ENCODE measurements at regions not wholly inside any gene's neighbourhood (a gene's known extent, or its start where the extent isn't known, plus 50 kb on each side); places are given as distances from the start of the nearest gene placed in this dataset.

GRCh38 chr10:63717027-63717715 is 196.0 kb downstream of the REEP3 start:
- DNase-seq (ENCODE audit: low read depth in 2 of 2), result no peak
- no peak overlapping the region for H3K4me3 ChIP-seq (replicated peaks in 1 of 2; ENCODE audit: low read depth in 2 of 2, low read length in 2 of 2)
- no peak for TF ChIP-seq CTCF (IDR thresholded peaks at IDR 0.05; ENCODE audit: low read depth, low read length)

GRCh38 chr10:63718006-63718405 is 196.8 kb downstream of the REEP3 start:
- H3K4me3 ChIP-seq (replicated peaks in 1 of 2; ENCODE audit: low read depth in 2 of 2, low read length in 2 of 2), result no peak overlapping the region
- no peak for DNase-seq (ENCODE audit: low read depth in 2 of 2)
- no peak for TF ChIP-seq CTCF (IDR thresholded peaks at IDR 0.05; ENCODE audit: low read depth, low read length)

- no peak overlapping the region for H3K4me3 ChIP-seq (replicated peaks in 1 of 2; ENCODE audit: low read depth in 2 of 2, low read length in 2 of 2)
- TF ChIP-seq CTCF (IDR thresholded peaks at IDR 0.05; ENCODE audit: low read depth, low read length), result no peak
- DNase-seq (ENCODE audit: low read depth in 2 of 2), result no peak
Observed at GRCh38 chr10:63718421-63718820, 197.2 kb downstream of the REEP3 start.

GRCh38 chr10:63719226-63719856 is 198.1 kb downstream of the REEP3 start:
- no peak for TF ChIP-seq CTCF (IDR thresholded peaks at IDR 0.05; ENCODE audit: low read depth, low read length)
- no peak overlapping the region for H3K4me3 ChIP-seq (replicated peaks in 1 of 2; ENCODE audit: low read depth in 2 of 2, low read length in 2 of 2)
- no peak for DNase-seq (ENCODE audit: low read depth in 2 of 2)

GRCh38 chr10:63720072-63720537 is 198.9 kb downstream of the REEP3 start:
- no peak overlapping the region for H3K4me3 ChIP-seq (replicated peaks in 1 of 2; ENCODE audit: low read depth in 2 of 2, low read length in 2 of 2)
- DNase-seq (ENCODE audit: low read depth in 2 of 2), result peak; percentile 65 to 66
- TF ChIP-seq CTCF (IDR thresholded peaks at IDR 0.05; ENCODE audit: low read depth, low read length), result peak; percentile 92

- no peak overlapping the region for H3K4me3 ChIP-seq (replicated peaks in 1 of 2; ENCODE audit: low read depth in 2 of 2, low read length in 2 of 2)
- DNase-seq (ENCODE audit: low read depth in 2 of 2), result no peak
- TF ChIP-seq CTCF (IDR thresholded peaks at IDR 0.05; ENCODE audit: low read depth, low read length), result no peak
Observed at GRCh38 chr10:63720676-63721075, 199.5 kb downstream of the REEP3 start.
